Lower leg skin (tissue), 4 donors: ENCODE measurements at regions not wholly inside any gene's neighbourhood (a gene's known extent, or its start where the extent isn't known, plus 50 kb on each side); places are given as distances from the start of the nearest gene placed in this dataset.
"Not testable (repeated sequence)": the region's sequence is repeated elsewhere in the genome, so short reads cannot be mapped to it uniquely, and the experiment has no call there.

ENCODE experiments used
- DNase-seq, 2 donors: peaks; one replicate each; pipeline ENCODE4 v3.0.0-alpha.2; 2019; ENCODE audit warnings: low spot score in 2 of 2
- H3K4me3 ChIP-seq: fragments of 200-600 bp; sonication (generic); 2 replicates; pipeline ENCODE4 v1.5.1; 2017; ENCODE audit warnings: mild to moderate bottlenecking, low read depth; ENCODE audit not compliant: poor library complexity, severe bottlenecking
- CTCF ChIP-seq, 3 donors: fragments of 450-650 bp; IDR thresholded peaks; one replicate each; pipeline ENCODE4 v1.5.1; 2016; ENCODE audit warnings: antibody characterized with exemption in 3 of 3, mild to moderate bottlenecking in 3 of 3, moderate library complexity in 2 of 3
- POLR2A ChIP-seq, 2 donors: fragments of 450-650 bp; IDR thresholded peaks; one replicate each; pipeline ENCODE4 v1.6.1; 2016 to 2017; ENCODE audit warnings: antibody characterized with exemption in 2 of 2, mild to moderate bottlenecking in 1 of 2, moderate library complexity in 1 of 2
- WGBS, 2 donors: methylation state at CpG; one replicate each; pipeline ENCODE4 v1.1.5; 2018; 5-methylcytosine and 5-hydroxymethylcytosine counted together
- intact Hi-C: fragments of 100-400 bp; cut with DNase I; formaldehyde crosslinking; loops from one replicate; pipeline ENCODE4 v1.15.0; 2023; ENCODE audit warnings: low total_unique reads

GRCh38 chr9:90204128-90204831, 438.3 kb downstream of the DIRAS2 start:
- WGBS, 2 donors, result 85 to 86% methylated on average over 7 of the region's 7 CpGs
- TF ChIP-seq CTCF (IDR thresholded peaks at IDR 0.05), result no peak
- TF ChIP-seq POLR2A (IDR thresholded peaks at IDR 0.05), result no peak
- intact Hi-C loops, result no loop called here
- no peak for DNase-seq
- no peak overlapping the region for H3K4me3 ChIP-seq

- H3K4me3 ChIP-seq, DNase-seq, intact Hi-C loops: not testable (repeated sequence)
- WGBS, 2 donors, result 53 to 58% methylated on average over 8 to 9 of the region's 9 CpGs
Measured at GRCh38 chr9:90213045-90213444, 429.6 kb downstream of the DIRAS2 start.

- WGBS, 2 donors, result 24 to 37% methylated on average over 22 to 27 of the region's 27 CpGs
- DNase-seq, result no peak
- intact Hi-C loops, result loop anchor here (10.0 kb wide), 1 partner anchor 545 kb away; no protein-coding TSS in a partner anchor
- no peak for TF ChIP-seq POLR2A (IDR thresholded peaks at IDR 0.05)
- no peak for TF ChIP-seq CTCF (IDR thresholded peaks at IDR 0.05)
- no peak overlapping the region for H3K4me3 ChIP-seq
Measured at GRCh38 chr9:90219548-90220118, 423.0 kb downstream of the DIRAS2 start.

- 74 to 80% methylated on average over 13 to 14 of the region's 18 CpGs for WGBS, 2 donors
- not testable (repeated sequence) for H3K4me3 ChIP-seq, DNase-seq
- intact Hi-C loops, result loop anchor here (10.0 kb wide), 1 partner anchor 543 kb away; no protein-coding TSS in a partner anchor
Measured at GRCh38 chr9:90221899-90222298, 420.7 kb downstream of the DIRAS2 start.

- intact Hi-C loops, result loop anchor here (10.0 kb wide), 1 partner anchor 538 kb away; no protein-coding TSS in a partner anchor
Measured at GRCh38 chr9:90226839-90227338, 415.7 kb downstream of the DIRAS2 start.

GRCh38 chr9:90233081-90233480, 409.5 kb downstream of the DIRAS2 start:
- intact Hi-C loops, DNase-seq, H3K4me3 ChIP-seq: not testable (repeated sequence)
- 85 to 86% methylated on average over 4 of the region's 4 CpGs for WGBS, 2 donors

More at GRCh38 chr9:90226839-90227338, 415.7 kb downstream of the DIRAS2 start:
- not testable (repeated sequence) for H3K4me3 ChIP-seq
- 30 to 31% methylated on average over 9 to 10 of the region's 10 CpGs for WGBS, 2 donors
- peak in 1 of 2 donors; percentile 27 for DNase-seq

GRCh38 chr9:90240541-90240940, 402.1 kb downstream of the DIRAS2 start:
- WGBS, 2 donors, result 52 to 53% methylated on average over 7 of the region's 7 CpGs

GRCh38 chr9:90245661-90246060, 397.0 kb downstream of the DIRAS2 start:
- WGBS, 2 donors, result 62 to 84% methylated on average over 3 of the region's 3 CpGs
- intact Hi-C loops, result no loop called here
- DNase-seq, result no peak
- H3K4me3 ChIP-seq, result no peak overlapping the region
- TF ChIP-seq POLR2A (IDR thresholded peaks at IDR 0.05) (no peak), CTCF (IDR thresholded peaks at IDR 0.05) (no peak)

More at GRCh38 chr9:90240541-90240940, 402.1 kb downstream of the DIRAS2 start:
- DNase-seq, result no peak
- intact Hi-C loops, result no loop called here
- H3K4me3 ChIP-seq, result no peak overlapping the region
- TF ChIP-seq POLR2A (IDR thresholded peaks at IDR 0.05), result no peak
